Osteocyte (in vitro differentiated cells): ENCODE measurements at regions not wholly inside any gene's neighbourhood (a gene's known extent, or its start where the extent isn't known, plus 50 kb on each side); places are given as distances from the start of the nearest gene placed in this dataset.
A peak's percentile ranks its signal among the peaks of the same experiment; 100 is the strongest.

Experiments used
- DNase-seq: peaks from one replicate; pipeline ENCODE4 v3.0.0; 2021; ENCODE audit warnings: mixed read lengths; ENCODE audit not compliant: unreplicated experiment; ENCODE audit errors: extremely low spot score
- H3K27ac Mint-ChIP-seq: one replicate; pipeline ENCODE4 v1.8.0; 2021; ENCODE audit warnings: mild to moderate bottlenecking, mixed read lengths; ENCODE audit not compliant: unreplicated experiment
- H3K27me3 Mint-ChIP-seq: one replicate; pipeline ENCODE4 v1.8.0; 2021; ENCODE audit warnings: mixed read lengths; ENCODE audit not compliant: unreplicated experiment
- H3K36me3 Mint-ChIP-seq: one replicate; pipeline ENCODE4 v1.8.0; 2021; ENCODE audit warnings: mixed read lengths; ENCODE audit not compliant: unreplicated experiment
- H3K4me1 Mint-ChIP-seq: one replicate; pipeline ENCODE4 v1.8.0; 2021; ENCODE audit warnings: mixed read lengths; ENCODE audit not compliant: unreplicated experiment
- H3K4me3 Mint-ChIP-seq: one replicate; pipeline ENCODE4 v1.8.0; 2021; ENCODE audit warnings: mild to moderate bottlenecking, moderate library complexity, mixed read lengths; ENCODE audit not compliant: unreplicated experiment
- H3K9me3 Mint-ChIP-seq: one replicate; pipeline ENCODE4 v1.8.0; 2021; ENCODE audit warnings: mixed read lengths; ENCODE audit not compliant: unreplicated experiment
- TF ChIP-seq, protein P1 (sequence below): fragments of 200-600 bp; sonication (generic); IDR thresholded peaks from 2 replicates; pipeline ENCODE4 v1.5.0; 2021; ENCODE audit warnings: antibody characterized with exemption, mild to moderate bottlenecking, moderate library complexity

DNA sequence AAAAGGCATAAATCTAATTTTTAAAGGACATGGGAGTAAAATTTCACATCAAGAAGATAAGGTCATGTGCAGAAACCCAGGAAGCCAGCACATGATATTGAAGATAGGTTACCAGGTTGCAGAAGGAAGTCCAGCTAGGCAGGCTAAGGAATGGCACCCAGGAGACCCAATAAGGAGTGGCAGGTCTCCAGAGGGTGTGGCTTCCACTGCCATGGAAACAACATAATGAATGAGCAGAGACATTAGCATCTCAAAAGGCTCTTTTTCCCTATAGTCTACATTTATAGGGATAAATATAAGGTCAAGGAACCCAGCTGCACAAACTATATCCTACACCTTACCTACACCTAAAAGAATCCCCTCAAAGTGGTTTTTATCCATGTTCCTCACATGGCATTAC is 275.9 kb downstream of the RPS29 start:
- Mint-ChIP-seq H3K4me3 (no peak overlapping the region), H3K27me3 (no peaks in the 10 kb centered on the region), H3K9me3 (no peaks in the 10 kb centered on the region), H3K27ac (no peak overlapping the region), H3K4me1 (no peaks in the 10 kb centered on the region), H3K36me3 (no peaks in the 10 kb centered on the region)
- DNase-seq: no peak
- TF ChIP-seq, protein P1, sequence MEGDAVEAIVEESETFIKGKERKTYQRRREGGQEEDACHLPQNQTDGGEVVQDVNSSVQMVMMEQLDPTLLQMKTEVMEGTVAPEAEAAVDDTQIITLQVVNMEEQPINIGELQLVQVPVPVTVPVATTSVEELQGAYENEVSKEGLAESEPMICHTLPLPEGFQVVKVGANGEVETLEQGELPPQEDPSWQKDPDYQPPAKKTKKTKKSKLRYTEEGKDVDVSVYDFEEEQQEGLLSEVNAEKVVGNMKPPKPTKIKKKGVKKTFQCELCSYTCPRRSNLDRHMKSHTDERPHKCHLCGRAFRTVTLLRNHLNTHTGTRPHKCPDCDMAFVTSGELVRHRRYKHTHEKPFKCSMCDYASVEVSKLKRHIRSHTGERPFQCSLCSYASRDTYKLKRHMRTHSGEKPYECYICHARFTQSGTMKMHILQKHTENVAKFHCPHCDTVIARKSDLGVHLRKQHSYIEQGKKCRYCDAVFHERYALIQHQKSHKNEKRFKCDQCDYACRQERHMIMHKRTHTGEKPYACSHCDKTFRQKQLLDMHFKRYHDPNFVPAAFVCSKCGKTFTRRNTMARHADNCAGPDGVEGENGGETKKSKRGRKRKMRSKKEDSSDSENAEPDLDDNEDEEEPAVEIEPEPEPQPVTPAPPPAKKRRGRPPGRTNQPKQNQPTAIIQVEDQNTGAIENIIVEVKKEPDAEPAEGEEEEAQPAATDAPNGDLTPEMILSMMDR: no peak

DNA sequence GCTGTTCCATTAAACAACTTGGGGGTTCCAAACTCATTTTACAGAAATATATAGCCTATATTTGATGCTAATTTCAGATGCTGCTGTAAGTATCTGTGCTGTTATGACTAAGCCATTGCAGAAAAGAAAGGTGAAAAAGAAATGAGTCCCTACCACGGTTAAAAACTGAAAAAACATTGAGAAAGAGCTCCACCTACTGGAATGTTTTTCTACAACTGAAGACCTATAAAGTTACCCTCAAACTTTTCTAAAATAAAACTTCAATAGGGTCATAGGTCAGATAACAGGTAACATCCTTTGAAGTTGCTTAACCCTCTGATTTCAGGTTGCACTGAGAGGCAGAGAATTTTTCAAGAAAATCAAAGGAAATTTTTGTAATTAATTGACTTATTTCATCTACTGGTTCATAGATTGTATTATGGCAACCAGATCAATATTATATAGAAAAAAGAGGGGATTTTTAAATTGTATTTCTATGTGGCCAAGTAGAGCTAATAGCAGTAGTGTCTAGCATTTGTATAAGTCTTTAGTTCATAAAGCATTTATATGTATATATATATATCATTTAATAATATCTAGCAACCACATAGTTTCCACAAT is 279.9 kb downstream of the RPS29 start:
- H3K27me3 Mint-ChIP-seq: no peaks in the 10 kb centered on the region
- H3K4me3 Mint-ChIP-seq: no peak overlapping the region
- no peaks in the 10 kb centered on the region for H3K36me3 Mint-ChIP-seq
- TF ChIP-seq, protein P1: peak; percentile 47
- peaks cover 8% of the 10 kb centered on the region for H3K9me3 Mint-ChIP-seq
- no peak for DNase-seq
- no peak overlapping the region for H3K27ac Mint-ChIP-seq
- no peaks in the 10 kb centered on the region for H3K4me1 Mint-ChIP-seq

DNA sequence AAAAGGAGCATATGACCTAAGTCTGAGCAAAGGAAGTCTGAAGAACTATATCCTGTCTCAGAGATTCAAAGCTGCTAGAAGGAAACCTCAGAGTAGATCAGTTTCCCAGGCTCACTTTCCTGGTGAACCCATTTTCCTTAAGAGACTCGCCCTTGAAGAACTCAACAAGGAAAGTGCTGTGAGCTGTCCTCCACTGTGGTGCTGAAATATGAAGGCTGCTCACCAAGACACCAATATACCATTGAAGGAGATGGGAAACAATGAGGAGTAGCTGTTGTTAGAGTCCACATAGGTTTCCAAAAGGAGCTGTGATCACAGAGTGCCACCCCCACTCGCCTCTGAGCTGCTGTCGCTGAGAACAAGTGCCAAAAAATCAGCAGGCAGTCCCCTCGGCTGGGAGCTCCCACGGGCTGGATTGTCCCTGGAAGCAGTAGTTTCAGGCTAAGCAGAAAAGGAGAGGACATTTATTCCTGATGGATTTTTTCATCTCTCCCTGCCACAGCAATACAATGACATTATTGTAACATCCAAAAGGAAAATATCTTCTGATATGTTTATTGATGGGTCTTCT is 282.1 kb downstream of the RPS29 start:
- Mint-ChIP-seq H3K4me1 (no peaks in the 10 kb centered on the region), H3K9me3 (peaks cover 8% of the 10 kb centered on the region), H3K27ac (no peak overlapping the region), H3K27me3 (no peaks in the 10 kb centered on the region), H3K36me3 (no peaks in the 10 kb centered on the region), H3K4me3 (no peak overlapping the region)
- TF ChIP-seq, protein P1: no peak
- DNase-seq: no peak

DNA sequence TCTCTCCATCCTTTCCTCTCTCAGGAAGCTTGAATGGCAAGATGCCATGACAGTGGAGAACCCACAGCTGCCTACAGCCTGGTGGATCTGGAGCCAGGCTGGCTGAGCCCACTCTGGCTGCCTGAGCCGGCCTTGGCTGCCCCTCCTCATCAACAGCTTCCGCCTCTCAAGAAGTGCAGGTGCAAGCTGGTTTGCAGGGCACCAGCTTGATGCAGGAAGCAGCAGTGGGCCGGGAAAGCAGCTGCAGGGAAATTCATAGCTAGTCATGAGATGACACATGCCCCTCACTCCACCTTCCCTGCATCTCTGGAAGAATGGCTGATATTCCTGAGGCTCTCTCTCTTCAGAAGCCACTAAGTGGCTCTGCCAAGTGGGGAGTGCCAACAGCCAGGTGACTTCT is 289.1 kb downstream of the RPS29 start:
- H3K36me3 Mint-ChIP-seq: no peaks in the 10 kb centered on the region
- H3K4me1 Mint-ChIP-seq: no peaks in the 10 kb centered on the region
- H3K27ac Mint-ChIP-seq: no peak overlapping the region
- H3K4me3 Mint-ChIP-seq: no peak overlapping the region
- H3K9me3 Mint-ChIP-seq: no peaks in the 10 kb centered on the region
- TF ChIP-seq, protein P1: no peak
- no peaks in the 10 kb centered on the region for H3K27me3 Mint-ChIP-seq
- DNase-seq: no peak

- H3K4me3 Mint-ChIP-seq: no peak overlapping the region
- DNase-seq: no peak
- H3K27me3 Mint-ChIP-seq: no peaks in the 10 kb centered on the region
- H3K9me3 Mint-ChIP-seq: no peaks in the 10 kb centered on the region
- no peaks in the 10 kb centered on the region for H3K36me3 Mint-ChIP-seq
- no peaks in the 10 kb centered on the region for H3K4me1 Mint-ChIP-seq
- no peak overlapping the region for H3K27ac Mint-ChIP-seq
- TF ChIP-seq, protein P1: no peak
These were observed 291.5 kb downstream of the RPS29 start for GRCh38 chr14:49294621-49295148.
